Inferior parietal cortex (tissue), 1 donor: ENCODE measurements at regions not wholly inside any gene's neighbourhood (a gene's known extent, or its start where the extent isn't known, plus 50 kb on each side); places are given as distances from the start of the nearest gene placed in this dataset.
"Not testable (repeated sequence)": the region's sequence is repeated elsewhere in the genome, so short reads cannot be mapped to it uniquely, and the experiment has no call there.

Experiments
- DNase-seq: peaks from one replicate; pipeline ENCODE4 v3.0.0-alpha.2; 2016; ENCODE audit errors: extremely low spot score

DNA sequence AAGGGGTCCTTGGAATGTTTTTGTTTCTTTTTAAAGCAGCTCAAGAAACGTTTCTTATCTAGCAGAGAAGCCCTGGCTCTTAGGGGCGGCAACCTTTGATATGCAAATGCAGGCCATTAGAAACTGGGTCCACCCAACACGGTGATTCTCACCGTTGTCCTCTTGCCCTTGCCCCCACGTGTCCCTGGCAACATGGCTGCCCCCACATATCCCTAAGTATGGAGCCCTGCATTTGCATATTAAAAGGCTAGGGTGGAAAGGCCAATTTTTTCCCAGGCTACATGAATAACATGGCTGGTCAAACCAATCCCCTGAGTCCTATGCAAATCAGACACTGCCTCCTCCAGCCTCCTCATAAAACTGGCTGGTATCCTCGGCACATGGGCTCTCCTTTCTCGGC, 230.1 kb upstream of the SPOPL start:
- DNase-seq = no peak

DNA sequence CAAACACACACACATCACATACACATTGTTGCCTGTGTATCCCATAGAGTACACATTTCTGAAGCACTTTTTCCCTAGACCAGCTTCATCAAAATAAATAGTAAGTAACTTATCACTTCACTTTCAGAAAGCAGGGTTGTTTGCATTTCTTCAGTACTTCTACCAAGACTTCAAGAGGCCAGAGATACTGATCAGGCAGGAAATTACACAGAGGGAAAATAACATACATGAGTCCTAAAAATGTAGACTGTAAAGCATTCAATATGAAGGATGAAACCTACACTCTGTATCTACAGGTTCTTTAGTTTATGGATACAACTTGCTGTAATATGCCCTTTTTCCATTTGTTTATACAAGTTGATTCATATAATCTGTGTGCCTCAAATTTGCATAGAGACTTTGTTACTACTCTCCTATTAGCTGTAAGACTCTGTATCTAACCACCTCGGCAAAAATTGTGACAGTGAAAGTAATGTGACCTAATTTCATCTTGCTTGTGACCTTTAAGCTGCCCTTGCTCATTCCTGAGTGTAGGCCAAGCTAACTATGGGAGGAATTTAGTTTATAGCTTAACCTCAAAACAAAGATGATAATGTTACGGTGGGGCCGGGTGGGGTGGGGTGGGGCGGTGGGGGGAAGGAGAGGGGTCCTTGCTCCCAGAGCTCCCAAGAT, 228.9 kb upstream of the SPOPL start:
- DNase-seq = no peak

DNA sequence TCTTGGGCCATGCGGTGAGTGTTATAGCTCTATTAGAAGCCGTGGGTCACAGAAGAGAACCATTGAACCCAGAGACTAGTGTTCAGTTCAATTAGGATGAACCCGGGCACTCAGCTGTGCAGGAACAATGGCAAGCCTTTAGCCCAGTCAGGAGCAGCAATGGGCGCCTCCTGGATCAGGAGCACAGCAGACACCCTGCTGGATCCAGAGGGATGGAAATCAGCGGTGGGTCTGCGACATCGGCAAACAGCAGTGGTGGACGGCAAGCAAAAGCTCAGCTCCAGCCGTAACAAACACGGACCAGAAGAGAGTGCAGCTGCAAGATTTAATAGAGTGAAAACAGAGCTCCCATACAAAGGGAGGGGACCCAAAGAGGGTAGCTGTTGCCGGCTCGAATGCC, 228.3 kb upstream of the SPOPL start:
- DNase-seq = not testable (repeated sequence)

DNA sequence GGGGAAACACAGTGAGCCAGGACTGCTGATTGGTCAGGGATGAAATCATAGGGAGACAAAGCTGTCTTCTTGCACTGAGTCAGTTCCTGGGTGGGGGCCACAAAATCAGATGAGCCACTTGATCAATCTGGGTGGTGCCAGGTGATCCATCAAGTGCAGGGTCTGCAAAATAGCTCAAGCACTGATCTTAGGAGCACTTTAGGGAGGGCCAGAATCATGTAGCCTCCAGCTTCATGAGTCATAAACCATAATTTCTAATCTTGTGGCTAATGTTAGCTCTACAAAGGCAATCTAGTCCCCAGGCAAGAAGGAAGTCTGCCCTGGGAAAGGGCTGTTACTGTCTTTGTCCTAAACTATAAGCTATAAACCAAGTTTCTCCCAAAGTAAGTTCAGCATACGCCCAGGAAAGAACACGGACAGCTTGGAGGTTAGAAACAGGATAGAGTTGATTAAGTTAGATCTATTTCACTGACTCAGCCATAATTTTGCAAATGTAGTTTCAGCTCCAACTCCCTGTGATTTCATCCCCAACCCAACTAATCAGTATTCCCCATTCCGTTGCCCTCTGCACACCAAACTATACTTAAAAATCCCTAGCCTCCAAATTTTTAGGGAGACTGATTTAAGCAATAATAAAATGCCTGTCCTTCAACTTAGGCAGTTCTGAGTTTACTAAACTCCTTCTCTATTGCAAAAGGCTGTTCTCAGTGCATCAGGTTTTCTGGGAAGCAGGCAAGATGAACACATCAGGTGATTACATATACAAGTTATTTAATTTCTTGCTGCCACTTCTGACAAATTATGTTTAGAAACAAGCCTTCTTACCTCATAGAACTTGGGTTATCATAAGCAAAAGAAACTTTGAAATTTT, 226.9 kb upstream of the SPOPL start:
- no peak for DNase-seq

DNA sequence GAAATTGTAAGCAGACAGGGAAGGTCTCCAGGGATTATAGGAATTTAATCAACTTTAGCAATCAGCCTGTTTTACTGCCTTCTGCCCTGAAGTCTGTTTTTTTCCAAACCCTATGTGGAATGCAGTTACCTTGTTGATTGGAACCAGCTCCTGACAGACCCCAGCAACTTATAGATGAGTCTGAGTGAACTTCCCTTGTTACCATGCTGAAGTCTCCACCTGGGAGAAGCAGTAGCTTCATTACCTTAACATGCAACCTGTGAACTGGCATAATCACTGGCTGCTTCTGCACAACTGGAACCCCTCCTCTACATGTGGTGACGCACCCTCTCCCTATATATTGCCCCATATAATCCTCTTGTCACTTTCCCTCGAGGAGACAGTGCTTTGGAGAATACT, 226.3 kb upstream of the SPOPL start:
- DNase-seq = no peak

DNA sequence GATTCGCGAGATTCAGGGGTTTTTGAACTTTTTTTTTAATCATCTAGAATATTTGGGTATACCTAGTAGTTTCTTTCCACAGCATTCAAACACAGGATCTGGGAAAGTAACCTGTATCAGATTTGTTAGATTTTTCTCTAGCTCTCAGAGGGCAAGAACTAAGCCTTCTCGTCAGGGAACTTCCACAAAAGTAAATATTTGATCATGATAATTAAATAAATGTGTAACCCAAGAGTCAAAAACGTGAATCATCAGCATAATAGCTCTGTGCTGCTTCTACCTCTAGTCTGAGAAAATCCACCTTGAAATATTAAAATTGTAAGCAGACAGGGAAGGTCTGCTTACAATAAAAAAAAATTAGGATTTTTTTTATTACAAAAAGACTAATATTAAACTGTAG, 225.7 kb upstream of the SPOPL start:
- DNase-seq = no peak

DNA sequence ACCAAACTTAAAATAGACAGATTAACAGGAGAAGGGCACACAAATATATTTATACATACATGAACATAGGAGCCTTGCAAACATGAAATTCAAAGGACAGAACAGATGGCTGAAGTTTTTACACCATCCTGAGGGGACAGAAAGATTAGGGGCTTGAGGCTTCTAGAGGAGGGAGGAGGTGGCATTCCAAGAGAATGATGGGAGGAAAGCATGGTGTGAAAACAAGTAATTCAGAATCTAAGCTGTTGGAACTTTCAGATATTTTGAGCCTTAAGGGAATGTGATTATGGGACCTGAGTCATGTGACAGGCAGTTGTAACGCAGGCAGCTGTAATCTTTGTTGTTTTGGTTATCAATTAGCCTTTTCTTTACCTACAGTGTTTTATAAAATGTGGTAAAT, 225.2 kb upstream of the SPOPL start:
- no peak for DNase-seq

DNA sequence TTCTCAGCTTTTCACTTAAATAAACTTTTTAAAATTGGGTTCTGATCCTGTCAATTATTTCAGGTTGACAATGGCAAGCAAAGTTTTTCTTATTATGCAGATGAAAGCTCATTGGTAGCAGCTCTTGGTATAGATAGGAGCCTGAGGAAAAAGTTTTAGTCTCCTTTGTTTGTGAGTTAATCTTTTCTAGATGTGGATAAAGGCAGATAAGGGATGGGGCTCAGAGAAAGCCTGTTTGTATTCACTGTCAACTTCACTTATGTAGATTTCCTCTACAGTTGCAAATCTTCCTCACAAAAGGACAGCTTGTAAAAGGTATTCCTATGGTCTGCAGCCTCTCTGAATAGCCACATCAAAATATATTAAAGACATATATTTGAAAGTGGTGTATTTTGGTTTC, 224.5 kb upstream of the SPOPL start:
- DNase-seq = no peak

DNA sequence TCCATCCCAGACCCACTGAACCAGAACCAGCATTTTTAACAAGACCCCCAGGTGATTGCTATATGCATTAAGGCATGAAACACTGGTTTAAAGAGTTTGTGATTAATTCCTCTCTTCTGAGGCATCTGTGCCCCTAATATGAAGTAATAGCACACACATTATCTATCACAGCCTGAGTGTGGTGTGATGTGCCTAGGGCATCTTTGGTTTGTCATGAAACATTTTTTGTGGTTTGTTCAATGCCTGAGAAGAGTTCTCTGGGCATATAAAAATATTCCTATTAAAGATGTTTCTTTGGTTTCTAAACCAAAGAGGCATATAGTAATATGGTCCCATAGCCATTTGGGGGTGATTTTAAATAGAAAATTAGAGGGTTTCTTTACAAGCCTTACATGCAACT, 221.7 kb upstream of the SPOPL start:
- DNase-seq = no peak

DNA sequence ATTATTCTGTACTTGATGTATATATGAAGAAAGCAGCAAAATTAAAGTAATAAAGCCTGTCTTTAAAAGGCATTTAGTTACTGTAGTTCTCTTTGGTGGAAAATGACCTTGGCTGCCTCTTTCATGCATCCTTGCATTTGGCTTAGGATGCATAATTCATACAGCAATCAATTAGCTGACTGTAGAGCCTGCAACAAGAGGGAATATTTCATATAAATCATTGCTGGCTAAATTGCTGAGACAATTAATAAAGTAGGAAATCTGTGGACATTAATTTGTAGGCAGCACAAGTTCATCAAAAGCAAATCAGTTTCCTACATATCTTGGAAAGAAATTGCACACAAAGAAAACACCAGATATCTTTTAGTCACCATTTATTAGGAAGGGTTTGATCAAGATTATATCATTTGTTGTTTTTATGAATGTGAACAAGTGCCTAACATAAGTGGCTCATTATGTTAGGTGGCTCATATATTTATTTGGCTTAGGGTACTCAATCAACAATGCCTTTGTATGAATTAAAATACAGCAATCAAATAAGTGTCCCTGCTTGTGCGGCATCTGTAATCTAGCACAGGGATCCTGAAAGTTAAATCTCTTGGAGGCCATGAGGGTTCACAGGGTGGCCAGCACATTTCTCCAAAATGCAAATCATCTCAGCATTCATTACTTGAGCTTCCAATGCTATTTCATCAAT, 220.4 kb upstream of the SPOPL start:
- DNase-seq = no peak

DNA sequence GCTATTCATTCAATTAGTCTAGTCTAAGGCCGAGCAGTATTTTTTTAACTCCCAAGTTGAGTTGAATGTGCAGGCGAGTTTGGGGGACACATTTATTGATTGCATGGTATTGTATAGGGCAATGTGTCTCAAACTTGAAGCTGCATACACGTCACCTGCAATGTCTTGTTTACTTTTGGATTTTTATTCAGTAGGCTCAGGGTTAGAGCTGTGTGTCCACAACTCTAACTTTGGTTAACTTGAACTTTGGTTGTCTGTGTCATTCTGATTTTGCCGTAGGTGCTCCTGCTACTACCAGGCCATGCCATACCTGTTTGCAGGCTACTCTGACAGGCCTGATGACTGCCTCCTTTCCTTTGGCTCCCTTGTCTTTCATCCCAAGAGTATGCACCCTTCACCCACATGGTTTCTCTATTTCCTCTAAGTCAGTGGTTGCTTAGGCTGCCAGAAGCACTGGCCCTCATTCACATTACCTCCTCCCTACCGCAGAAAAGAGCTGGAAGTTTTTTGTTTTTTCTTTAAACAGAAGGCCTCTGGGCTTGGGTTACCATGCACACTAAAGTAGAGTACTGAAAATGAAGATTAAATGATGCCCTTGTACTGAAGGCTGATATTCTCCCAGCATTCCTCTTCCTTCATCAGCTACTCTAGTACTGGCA, 219.4 kb upstream of the SPOPL start:
- DNase-seq = no peak

DNA sequence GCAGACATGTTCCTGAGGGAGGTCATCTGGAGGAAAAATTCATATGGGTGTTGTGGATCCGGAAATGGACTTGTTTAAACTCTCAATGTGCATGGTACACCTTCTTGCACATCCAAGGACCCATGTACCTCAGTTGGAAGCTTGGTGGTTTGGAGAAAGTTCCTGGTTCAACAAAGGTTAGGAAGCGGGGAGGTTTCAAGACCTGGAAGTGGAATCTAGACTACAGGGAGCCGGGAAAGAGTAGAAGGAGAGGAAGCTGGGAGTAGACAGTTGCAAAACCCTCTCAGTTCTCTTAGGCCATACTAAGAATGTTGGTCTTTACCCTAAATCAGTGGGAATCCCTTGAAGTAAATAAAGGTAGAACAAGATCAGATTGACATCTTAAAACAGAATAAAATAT, 209.8 kb upstream of the SPOPL start:
- no peak for DNase-seq

DNA sequence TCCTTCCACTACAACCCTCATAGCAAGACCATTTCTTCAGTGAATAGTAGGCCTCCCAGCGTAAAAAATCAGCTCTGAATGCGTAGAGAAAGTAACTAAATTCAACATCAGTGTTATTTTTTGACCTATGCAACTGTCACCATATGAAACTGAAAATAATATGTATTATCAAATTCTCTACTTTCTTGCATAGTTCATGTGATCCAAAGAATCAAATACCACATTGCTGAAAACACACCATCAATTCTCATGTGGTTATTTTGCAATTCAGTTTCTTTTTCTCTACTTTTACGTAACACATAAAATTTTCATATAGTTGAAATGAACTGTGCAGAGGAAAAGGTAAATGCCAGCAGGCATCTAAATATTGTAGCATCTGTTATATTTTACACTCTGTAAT, 208.5 kb upstream of the SPOPL start:
- DNase-seq = no peak

DNA sequence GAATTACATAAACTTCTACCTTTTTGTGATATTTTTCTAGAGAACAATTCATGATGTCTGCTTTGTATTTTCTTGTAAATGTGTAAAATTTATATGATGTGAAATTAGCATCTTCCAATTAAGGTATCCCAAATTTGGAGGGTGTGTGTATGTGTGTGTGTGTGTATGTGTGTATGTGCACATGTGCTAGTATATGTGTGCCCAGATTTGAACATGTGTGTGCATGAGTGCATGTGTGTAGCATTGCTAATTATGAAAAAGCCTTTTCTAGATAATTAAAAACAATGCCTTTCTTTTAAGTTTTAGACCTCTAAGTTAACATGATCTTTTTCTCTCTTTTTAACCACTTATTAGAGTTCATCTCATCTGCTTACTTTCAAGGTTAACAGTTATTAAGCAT, 208.0 kb upstream of the SPOPL start:
- DNase-seq = no peak

DNA sequence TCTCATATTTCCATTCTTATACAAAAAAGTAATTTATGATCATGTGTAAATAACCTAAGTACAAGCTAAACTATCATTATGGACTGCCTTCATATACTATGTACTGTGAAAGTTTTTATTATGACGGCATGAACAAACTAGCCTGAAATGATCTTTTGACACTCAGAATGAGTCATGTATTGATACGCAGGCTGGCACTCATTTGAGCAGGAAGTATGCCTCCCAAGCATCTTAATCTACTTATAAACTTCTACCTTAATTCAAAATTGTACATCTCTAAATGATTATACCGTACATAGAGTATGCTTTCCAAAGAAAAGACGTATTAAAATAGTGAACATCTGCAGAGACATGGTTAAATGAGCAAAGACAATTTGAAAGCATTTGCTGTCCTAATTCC, 207.1 kb upstream of the SPOPL start:
- no peak for DNase-seq

DNA sequence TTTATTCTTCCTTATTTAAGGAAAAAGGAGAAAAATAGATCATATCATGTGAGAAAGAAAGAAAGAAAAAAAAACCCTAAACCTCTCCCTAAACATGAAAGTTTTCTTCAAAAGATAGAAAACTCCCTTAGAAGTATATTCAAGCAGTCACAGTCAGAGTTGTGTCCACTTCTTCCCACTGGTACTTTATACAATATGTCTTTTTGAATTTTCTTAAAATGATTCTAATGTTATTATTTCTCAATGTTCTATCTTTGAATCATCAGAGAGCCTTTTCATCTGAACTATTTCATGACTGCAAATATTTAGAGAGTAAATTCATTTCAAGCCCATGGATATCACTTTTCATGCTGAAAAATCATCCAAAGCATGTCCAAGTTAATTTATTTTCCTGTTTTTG, 205.2 kb upstream of the SPOPL start:
- no peak for DNase-seq

DNA sequence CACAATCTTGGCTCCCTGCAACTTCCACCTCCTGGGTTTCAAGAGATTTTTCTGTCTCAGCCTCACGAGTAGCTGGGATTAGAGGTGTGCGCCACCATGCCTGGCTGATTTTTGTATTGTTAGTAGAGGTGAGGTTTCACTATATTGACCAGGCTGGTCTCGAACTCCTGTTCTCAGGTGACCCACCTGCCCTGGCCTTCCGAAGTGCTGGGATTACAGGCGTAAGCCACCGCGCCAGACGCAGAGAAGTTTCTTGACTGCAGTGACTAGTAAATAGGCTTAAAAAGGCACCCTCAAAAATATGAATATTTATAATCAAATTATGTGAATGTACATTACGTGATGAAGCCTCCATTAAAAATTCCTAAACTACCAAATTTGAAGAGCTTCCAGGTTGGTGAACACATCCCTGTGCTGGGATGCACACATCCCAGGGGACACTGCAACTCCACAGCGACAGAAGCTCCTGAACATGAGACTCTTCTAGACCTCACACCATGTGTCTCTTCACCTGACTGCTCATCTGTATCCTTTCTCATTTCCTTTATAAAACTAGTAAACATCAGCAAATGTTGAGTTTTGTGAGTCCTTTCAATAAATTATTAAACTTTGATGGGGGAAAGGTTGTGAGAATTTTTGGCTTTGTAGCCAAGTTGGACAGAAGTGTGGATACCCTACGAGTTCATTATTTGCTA, 203.3 kb upstream of the SPOPL start:
- DNase-seq = no peak

DNA sequence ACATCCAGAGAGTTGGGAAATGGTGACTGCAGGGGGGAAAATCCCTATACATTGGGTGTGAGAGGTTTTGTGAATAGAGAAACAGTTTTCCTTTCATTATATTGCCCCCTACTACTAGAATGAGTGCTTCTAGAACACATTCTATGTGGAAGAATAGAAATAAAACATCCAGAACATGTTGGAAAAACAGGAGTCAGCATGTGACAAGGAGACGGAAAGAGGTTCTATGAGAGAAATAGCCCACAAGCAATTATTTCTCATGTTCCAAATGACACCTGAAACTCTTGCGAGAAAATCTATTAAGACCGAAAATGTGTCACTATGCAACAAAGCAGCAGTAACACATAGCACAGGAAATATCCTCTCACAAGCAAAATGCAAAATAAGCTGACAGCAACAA, 202.7 kb upstream of the SPOPL start:
- DNase-seq = no peak

DNA sequence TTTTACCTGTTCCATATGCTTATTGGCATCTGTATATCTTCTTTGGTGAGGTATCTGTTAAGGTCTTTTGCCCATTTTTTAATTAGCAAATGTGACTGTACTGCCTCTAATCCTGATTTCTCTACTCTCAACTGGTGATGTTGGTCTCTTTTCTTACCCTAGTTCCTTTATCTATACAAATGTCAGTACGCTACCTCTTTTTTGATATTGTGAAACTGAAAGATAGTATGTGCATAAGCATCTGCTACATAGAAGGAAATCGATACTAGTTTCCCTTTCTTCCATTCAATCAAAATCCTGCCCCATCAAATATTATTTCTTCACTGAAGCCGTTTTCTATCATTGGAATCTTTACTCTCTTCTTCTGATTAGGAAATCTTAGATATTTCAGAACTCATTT, 194.9 kb upstream of the SPOPL start:
- no peak for DNase-seq

DNA sequence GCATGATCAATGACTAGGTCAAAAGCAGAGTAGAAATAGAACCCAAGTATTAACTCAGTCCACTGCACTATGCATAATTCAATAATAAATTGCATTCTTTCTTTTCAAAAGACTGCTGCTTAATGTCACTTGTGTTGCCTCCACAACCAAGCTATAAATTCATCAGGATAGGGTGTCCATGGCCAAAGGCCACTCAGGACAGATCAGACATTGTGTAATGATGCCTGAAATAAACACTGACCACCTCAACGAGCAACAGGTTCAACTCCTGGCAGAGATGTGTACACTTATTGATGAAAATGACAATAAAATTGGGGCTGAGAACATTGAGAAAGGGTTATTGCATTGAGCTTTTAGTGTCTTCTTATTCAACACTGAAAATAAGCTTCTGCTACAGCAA, 194.5 kb upstream of the SPOPL start:
- no peak for DNase-seq

DNA sequence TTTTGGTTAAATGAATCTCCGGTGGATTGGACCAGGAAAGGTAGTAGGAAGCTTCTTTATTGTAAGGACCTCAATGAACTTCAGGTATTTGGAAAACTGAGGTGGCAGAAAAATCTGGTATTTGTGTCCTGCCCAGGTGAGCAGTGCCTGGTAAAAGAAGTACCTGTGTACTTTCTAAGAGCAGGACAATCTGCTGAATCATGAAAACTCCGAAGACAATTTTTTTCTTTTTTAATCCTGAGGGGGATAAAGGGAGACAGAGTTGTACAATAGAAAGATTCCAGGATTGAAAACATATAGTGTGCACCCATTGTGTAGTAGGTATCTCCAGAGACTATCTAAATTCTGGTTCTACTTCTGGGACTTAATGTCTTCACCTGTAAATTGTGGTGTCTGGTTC, 191.8 kb upstream of the SPOPL start:
- DNase-seq = no peak

DNA sequence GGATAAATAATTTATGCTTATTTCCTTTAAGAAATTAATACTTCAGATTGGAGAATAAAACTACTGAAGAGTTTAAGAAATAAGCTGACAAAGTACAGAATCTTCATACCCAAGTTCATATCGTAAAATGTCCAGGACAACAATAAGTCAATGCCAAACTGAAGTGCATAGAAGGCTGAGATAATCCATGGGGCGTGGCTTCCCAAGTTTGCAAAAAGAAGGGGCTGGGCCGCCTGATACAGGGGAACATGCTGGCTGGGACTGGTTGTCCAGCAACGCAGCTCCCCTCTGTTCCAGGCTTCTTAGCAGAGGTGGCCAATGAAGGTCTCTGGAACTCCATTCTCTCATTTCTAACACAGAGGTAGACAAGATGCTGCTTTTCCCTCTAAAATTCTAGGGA, 189.5 kb upstream of the SPOPL start:
- DNase-seq = no peak
